AG08396 (cell line): ENCODE measurements at regions not wholly inside any gene's neighbourhood (a gene's known extent, or its start where the extent isn't known, plus 50 kb on each side); places are given as distances from the start of the nearest gene placed in this dataset.

Experiments
- DNase-seq: peaks from one replicate; pipeline ENCODE4 v3.0.0; 2012; ENCODE audit warnings: low spot score, mixed read lengths

DNA sequence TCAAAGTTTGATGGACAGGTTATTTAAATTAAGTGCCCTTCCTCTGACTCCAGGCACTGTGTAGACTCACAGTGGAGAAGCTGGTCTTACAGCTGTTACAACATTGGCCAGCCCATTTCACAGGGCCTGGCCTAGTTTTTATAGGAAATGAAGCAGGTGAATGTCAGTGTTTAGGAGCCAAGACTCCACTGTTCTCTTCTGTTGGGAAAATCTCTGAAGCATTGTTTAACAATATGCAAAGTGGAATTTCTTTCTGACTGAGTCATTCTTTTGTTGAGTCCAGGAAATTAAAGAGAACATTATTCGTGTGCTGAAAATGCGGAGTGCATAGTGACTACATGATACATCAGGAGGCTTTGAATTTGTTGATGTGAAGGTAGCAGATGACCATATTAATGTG lies 64.7 kb downstream of the ARRDC4 start:
- no peak for DNase-seq

DNA sequence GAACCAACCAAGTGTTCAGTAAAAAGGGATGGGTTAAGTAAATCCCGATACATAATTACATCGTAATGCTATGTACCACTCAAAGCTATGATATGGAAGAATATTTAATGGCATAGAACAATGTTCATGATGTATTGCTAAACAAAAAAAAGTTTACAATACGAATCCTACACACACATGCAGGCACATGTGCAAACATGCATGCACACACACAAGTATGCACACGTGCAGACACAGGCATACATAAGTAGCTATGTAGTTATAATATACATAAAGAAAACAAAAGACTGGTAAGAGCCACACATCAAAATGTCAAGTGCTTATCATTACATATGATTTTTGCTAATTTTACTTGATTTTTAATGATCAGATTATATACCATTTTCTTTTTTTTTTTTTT lies 74.2 kb downstream of the ARRDC4 start:
- DNase-seq, result no peak

DNA sequence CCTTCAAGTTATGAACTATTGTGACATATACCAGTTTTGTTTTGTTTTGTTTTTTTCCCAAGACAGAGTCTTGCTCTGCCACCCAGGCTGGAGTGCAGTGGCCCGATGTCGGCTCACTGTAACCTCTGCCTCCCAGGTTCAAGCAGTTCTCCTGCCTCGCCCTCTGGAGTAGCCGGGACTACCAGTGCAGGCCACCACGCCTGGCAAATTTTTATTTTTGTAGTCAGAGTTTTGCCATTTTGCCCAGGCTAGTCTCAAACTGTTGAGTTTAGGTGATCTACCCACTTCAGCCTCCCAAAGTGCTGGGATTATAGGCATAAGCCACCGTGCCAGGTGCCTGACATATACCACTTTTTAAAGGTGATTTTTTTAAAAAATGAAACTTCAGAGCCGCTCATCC lies 74.6 kb downstream of the ARRDC4 start:
- no peak for DNase-seq

DNA sequence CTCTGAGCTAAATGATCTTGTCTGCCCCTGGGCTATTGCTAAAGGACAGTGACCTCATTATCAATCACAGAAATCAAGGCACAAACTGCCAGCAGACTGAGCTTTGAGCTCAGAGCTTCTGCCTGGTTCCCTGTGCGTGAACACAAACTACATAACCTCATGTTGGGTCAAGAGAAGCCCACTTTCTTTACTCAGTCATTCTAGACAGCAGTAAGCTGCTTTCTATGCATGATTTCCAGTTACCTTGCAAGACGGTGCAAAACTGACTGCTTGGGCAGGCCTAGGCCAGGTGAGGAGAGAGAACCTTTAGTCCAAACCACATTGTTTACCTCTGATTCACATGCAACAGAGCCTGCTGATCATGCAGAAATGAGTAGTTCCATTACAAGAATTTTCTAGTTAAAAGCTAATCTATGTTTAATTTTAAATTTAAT lies 75.1 kb downstream of the ARRDC4 start:
- no peak for DNase-seq

DNA sequence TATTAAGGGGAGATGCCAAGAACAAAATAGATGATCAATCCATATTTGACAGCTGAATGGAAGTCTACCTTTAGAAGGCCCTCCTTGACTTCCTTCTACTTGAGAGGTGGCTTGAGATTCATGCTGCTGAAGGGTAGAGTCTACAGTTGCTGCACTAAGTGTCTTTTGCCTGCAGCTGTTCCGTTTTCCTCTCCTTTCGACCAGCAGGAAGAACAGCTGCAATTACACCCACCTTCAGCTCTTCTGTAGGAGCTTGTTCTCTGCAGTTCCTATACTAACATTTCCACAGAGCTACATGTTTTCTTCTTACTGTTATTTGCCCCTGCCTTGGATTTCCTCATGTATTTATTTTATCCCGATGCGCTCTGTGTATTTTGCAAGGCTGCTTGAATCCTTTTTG lies 79.1 kb downstream of the ARRDC4 start:
- no peak for DNase-seq

DNA sequence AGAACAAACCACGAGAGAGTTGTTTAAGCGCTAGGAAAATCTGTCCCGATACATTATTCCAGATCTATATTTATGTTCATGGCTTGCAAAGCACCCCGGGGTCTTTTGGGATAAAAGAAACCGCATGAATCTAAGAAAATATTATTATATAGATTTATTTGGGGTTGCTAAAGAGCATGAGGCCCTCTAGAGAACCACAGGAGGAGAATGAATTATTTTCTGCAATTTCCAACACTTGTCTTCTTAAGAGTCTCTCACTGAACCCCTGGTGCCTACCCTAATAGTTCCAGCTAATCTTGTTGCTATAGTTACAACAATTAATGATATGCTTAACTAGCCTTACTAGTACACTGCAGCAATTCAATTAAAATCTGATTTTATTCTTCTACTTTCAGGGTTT lies 79.6 kb downstream of the ARRDC4 start:
- DNase-seq, result no peak

DNA sequence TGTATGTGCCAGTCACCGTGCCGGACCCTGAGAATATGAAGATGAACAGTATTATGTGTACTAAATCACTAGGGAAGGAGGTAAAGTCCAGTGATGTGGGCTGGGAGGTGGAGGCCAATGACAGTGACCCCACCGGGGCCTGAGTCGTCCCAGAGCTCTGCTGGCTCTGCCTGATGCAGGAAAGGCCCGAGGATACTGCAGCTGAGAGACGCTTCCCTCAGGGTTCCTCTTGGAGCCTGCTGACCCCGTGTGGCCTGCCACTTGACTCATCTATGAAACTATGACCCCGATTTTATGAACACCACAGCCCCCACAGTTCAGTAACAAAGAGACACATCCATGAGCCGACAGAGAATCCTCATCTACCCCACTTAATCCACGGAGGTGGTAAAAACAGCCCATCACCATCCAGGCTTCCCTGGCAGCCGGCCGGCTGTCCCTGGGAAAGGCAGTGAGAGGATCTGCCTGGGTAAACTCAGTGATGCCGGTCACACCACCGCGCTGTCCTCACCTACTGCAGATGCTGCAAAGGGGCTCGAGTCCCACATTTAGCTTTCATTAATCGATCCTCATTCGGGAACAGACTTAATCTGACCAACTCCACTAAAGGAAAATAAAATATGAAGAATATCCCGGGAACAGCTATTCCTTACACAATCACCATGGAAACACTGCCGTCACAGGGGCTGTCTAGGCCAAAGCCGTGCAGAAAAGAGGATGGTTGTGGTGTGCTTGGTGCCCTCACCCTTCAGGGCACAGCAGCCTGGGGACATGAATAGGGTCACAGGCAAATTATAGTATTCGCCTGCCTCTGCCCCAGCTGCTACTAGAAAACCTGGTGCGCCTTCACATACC lies 82.9 kb downstream of the ARRDC4 start:
- DNase-seq, result no peak

DNA sequence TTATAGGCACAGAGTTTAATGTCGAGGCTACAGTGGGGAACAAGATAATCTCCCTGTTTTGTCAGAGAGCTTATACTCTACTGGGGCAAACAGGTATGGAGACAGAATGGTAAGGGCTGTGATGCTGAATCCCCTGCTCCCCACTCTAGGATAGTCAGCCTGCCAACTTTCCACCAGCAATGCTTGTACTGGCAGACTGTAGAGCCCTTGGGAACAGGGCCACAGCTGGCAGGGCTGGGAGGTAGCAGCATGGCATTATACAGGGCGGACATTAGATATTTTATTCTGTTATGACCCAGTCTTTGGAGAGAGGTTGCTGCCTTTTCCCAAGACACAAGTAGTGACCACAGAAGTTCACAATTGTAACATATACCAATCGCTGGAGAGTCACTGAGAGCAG lies 91.2 kb downstream of the ARRDC4 start:
- no peak for DNase-seq

DNA sequence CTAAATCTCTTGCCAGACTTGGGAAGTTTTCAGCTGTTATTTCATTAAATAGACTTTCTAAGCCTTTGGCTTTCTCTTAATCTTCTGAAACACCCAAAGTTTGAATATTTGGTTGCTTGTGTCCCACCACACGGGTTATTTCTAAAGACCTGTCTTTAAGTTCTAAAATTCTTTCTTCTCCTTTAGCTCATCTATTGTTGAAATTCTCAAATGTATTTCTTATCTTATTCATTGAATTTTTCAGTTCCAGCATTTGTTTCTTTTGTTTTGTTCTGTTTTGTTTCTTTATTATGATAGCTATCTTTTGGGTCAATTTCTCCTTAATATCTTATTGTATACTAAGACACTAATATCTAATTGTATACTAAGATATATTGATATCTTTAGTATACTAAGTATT lies 97.0 kb downstream of the ARRDC4 start:
- DNase-seq, result no peak

DNA sequence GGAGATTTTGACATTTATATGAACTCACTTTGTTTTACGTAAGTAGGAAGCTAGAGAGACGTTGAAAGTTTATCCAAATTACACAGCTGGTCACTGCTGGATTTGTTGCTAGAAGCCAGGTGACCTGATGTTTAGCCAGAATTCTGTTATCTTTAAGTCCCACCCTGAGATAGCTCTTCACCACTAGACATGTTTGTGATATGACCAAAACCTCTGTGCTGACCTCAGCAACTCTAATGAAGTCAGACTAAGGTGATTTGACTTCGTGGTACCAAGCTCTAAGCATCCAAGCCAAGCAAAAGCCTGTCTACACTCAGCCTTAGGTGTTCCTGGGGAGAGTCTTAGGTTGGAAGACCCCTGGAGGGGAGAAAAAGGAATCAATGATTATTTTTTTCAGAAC lies 102.4 kb downstream of the ARRDC4 start:
- DNase-seq, result no peak

DNA sequence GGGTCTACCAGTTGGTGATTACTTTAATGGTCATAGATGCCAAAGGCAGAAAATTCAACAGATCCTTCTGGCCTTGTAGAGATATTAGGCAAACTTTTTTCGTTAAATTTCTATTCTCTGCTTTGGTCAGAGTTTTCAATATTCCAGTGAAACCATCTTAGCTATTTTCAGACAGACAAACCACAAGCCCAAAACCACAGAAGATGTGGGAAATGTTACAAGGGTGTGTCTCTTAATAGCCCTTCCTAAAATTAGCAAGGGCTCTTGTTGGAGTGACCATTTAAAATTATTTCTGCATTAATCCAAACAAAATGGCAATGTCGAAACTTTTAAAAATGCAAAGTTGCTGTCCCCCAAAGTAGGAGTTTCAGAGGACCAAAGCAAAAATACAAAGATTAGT lies 102.8 kb downstream of the ARRDC4 start:
- DNase-seq, result no peak

DNA sequence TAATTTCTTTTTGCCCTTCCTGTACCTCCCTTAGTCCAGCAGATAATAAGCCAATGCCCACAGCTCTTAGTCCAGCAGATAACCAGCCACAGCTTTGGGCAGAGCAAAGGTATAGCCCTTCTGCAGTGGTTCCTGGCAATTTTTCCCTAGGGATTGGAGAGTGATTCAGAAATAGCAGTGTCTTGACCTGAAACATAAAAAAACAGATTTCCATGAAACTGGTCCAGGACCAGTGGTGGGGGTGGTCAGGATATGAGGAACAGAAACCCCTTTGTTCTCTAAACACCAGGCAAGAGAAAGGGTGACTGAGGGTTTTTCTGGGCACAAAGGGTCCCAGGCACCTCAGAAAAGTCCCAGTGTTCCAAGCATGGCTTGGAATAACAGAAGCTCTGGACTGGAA lies 103.4 kb downstream of the ARRDC4 start:
- no peak for DNase-seq

DNA sequence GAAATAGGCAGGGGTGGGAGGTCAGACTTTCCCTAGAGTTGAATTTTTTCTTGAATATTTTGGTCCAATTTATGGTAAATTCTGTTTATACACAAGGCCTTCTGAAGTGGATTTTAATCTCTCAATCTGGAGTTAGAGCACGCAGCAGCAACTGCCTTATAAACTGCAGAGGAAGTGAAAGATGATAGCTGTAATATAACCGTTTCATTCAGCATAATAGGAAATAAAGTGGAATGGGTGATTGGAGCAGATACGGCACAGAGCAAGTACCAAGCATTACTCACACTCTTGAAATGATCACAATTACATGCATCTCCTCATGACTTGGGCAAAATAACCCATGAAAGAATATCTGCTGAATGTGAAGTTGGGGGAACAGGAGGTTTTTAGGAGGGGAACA lies 106.8 kb downstream of the ARRDC4 start:
- no peak for DNase-seq

DNA sequence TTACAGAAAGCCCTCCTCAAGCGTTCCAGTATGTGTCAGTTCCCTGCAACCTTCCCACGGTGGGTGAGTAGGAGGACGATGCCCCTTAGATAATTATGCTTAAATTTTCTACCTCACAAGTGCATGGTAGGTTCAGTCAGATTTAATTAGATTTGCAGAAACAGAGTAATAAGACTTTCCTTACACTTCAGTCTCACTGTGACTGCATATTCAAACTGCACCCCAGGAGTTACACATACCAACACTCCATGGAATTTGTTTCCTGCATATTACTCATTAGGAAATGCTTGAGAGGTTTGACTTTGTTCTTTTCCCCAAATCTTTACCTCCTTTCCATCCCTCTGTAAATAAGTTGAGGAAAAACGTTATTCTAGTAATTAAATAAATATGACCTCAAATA lies 108.8 kb downstream of the ARRDC4 start:
- DNase-seq, result no peak

DNA sequence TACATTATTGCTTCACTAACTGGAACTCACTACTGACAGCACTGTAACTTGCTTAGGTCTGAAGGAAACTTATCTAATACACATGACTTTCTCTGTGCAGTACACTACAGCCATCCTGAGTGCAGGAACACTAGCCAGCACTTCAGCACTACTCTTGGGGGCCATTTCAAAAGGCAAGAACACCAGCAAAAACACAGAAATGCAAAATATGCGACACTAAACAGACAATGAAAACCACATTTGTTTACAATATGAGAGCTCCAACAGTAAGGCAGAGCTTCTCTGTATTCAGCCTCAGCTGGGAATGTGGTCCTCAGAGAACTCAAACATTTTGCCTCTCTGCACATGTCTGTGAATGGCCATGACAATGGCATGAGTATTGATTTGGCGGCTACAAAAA lies 109.6 kb downstream of the ARRDC4 start:
- no peak for DNase-seq

DNA sequence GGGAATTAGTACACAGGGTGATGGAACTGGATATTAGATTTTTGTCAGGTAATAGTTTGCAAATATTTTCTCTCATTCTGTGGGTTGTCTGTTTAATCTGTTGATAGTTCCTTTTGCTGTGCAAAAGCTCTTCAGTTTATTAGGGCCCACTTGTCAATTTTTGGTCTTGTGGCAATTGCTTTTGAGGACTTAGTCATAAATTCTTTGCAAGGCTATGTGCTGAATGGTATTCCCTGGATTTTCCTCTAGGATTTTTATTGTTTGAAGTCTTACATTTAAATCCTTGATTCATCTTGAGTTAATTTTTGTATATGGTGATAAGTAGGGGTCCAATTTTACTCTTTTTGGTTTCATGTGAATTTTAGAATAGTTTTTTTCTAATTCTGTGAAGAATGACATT lies 111.3 kb downstream of the ARRDC4 start:
- no peak for DNase-seq

DNA sequence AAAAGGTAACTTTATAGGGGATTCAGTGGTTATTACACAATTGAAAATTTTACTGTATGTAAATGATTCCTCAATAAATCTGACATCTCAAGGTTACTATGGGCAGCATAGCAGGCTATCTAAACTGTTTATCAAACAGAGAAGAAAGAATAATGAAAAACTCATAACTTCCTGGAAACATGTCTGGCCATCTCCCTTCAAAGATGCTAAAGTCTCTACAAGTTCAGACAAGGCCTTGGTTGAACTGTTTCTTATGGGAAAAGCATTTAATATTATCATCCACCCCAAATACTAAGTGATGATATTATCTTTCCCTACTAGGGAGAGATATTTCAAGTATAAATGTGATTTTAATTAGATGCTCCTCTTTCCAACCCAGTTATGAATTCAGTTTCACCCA lies 114.9 kb downstream of the ARRDC4 start:
- no peak for DNase-seq

DNA sequence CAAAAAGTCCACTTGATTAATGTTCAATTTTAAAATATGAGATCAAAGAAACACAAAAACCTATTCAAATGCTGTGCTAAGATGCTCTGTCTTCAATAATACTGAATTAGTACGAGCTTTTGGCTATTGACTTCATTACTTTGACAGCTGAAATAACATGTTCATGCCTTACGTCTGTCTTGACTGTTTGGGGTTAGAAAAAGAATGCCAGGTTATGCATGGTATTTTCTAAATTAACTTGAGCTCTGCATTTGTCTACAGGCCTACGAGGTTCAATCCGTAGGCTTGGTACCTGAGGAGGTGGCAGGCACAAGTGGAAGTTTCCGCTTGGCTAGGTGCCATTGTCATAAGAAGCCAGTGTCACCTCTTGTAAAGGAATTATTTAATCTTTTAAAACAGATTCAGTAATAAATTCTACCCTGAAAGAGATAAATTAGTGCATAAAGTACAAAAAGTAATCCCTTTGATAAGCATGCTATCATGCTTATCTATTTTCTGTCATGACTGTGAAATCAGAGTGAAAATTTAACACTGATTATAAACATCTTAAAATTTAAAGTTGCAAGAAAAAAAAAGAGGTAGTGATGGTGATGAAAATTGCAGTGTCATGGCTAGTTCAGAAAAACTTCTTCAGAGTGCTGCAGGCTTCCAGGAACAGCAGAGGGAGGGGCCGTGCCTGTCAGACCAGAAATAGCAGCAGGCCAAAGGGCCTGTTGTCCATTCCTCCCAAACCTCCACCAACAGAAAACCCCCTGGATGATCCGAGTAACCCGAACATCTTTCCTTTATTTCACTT lies 115.7 kb downstream of the ARRDC4 start:
- DNase-seq, result no peak

DNA sequence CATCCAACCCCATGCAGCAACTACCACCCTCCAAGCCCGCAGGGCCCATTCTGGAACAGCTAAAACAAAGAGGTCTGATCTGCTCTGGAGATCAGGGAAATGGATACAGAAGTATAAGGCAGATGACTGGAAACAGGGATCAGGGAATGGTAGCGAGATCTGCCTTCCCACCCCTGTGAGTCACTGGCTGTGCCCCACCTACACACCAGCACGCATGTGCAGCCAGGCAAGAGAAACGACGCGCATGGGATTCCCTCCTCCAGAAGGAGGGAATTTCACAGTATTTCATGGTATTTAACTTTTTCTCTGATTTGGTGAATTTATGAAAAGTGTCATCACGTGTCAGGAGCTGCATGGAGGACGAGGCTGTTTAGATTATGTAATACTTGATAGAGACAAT lies 116.7 kb downstream of the ARRDC4 start:
- DNase-seq, result no peak

DNA sequence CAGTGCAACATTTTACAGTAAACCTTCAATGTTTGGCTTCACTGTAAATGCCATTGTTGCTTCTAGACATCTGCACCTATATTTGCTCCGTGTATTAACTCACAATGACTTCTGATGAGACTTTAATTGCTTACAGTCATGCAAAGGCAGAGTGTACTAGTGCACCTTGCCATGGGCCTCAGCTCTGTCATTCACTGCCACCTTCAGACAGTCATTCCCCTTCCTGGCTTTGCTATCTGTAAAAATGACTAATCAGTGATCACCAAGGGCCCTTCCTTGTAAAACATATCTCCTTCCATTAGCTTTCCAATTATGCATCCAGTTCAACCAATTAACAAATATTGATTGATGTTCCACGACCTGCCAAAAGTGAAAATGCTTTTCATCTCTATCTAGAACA lies 120.3 kb downstream of the ARRDC4 start:
- DNase-seq, result no peak

DNA sequence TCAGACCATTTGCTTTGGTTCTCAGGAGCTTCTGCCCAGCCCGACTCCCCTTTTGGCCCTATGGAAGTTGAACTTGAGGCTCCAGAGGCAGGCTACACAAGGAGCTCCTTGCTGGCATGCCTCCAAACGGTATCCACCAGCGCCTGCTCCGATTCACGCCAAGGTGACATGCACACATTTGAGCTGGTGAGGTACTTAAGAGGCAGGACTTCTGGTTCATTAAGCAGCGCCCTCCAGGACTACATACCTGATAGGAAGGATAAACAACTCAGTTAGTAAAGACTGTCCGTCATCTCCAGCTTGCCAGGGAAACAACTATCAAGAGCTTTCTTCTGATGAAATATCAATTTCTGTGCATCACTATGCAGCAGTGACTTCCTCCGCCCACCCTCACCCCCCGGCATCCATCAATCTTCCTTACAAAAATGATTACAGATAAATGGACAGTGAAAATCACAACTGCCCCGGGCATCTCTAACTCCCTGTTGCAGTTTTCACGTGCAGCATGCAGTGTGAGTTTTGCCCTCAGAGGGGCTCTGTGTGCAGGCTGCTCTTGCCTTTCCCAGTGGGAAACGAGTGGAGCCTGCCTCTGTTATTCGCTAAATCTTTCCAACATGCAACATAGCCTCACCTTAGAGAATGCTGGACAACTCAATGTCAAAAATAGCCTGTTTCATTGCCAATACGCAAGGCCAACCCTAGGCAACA lies 122.9 kb downstream of the ARRDC4 start:
- no peak for DNase-seq

DNA sequence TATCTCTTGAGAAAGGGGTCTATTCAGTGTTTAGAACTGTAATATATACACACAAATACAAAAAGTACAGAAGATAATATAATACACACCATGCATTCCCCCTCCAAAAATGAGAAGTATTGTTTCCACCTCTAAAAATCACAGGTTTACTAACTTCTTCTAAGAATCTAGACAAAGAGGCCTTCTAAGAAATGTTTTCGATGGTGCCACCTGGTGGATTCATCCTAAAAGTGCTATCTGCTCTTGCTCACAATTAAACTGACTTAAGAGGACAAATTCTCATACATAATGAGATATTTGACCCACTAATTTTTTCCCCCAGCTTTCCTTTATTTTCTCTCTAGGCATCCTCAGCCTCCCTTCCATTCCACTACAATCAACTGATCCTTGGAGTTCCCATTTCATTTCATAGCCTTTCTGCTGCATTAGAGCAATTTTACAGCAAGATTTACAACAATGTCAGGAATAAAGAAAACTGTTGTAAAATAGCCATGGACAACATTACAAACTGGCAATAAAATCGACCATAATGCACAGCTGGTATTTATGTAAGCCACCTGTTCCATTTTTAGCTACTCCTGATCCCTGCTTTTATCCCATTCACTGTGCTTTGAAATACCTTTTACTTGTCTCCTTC lies 124.6 kb downstream of the ARRDC4 start:
- DNase-seq, result peak; percentile 53
